ENCODE measurements at regions not wholly inside any gene's neighbourhood (a gene's known extent, or its start where the extent isn't known, plus 50 kb on each side); places are given as distances from the start of the nearest gene placed in this dataset.
"Not testable (repeated sequence)": the region's sequence is repeated elsewhere in the genome, so short reads cannot be mapped to it uniquely, and the experiment has no call there.

- DNase-seq = no peak
Measured at GRCh38 chr4:75287738-75288517, 226.3 kb downstream of the RCHY1 start.

GRCh38 chr4:75285837-75286236 lies 228.4 kb downstream of the RCHY1 start:
- no peak for DNase-seq

DNA sequence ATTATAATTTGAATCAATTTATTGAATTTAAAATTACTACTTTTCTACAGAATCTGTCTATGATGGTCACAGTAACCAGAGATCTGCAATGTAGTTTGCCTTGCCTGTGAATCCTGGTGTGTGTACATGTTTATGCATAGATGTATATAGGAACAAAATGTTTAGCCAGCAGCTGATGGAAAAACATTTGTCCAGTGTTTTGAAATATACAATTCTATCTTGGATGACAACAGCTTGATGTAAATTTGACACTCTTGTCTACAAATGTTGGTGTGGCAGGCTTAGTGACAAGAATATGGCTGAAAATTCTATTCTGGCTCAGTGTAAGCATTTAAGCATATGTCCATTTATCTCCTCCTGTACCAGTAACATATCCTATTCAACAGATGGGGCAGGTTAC lies 229.4 kb downstream of the RCHY1 start:
- DNase-seq = no peak

GRCh38 chr4:75280461-75280860 lies 233.7 kb downstream of the RCHY1 start:
- DNase-seq = not testable (repeated sequence)

GRCh38 chr4:75259306-75259705 lies 254.9 kb downstream of the RCHY1 start:
- no peak for DNase-seq

DNA sequence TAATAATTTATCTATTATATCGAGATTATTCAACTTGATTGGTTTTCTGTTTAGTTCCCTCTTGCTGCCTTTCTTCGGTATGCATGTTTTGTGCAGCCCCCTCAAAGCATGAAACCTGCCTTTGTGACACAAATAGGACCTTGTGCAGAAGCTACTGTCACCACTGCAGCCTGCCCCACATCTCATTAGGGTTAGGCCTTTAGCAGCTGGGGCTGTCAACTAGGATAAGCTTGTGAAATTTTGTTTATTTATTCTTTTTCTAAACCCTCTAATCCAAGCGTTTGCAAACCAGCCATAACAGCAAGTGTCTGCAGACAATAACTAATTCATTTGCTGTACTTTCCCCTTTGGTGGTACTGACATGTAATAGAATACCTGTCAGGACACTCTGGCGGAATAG lies 258.9 kb downstream of the RCHY1 start:
- DNase-seq = no peak

DNA sequence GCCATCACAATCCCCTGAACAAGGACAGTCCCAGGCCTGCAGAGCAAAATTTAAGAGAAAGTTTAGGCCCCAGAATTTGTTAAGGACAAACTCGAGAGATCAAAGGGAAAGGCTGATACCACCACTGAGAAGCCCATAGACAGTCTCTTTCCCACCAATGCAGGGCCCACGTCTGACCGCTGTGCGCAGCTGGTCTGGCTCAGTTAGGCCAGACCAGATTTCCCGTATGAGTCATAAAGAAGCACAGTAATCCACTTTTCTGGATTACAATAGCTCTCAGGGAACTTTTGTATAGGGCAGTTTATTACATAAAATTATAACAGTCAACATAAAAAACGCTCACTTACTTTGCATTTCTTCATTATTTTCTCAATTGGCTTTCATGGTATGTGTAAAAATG lies 259.5 kb downstream of the RCHY1 start:
- DNase-seq = no peak

- not testable (repeated sequence) for DNase-seq
Measured at GRCh38 chr4:75253094-75253493, 261.1 kb downstream of the RCHY1 start.

- DNase-seq = no peak
Measured at GRCh38 chr4:75251547-75251946, 262.7 kb downstream of the RCHY1 start.

- DNase-seq = no peak
Measured at GRCh38 chr4:75249739-75250138, 264.5 kb downstream of the RCHY1 start.

DNA sequence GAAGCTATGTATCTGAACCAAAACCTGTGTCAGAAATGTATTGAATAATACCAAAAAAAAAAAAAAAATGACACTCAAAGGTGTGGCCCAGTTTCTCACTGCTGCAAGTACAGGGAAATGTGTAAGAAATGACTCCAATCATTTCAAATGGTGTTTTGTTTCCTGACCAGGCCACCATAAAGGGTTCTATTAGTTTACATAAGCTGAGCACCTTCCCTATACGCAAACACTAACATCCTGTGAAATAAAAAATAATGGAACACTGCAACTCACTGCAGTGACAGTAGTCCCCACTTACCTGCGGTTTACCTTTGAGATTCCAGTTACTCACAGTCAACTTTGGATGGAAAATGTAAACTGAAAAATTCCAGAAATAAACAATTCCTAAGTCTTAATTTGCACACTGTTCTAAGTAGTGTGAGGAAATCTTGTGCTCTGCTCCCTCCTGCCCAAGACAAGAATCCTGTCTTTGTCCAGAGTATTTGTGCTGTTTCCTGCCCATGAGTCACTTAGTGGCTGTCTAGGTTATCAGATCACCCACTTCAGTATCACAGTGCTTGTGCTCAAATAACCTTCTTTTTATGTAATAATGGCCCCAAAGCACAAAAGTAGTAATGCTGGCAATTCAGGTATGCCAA lies 265.3 kb downstream of the RCHY1 start:
- DNase-seq = no peak

DNA sequence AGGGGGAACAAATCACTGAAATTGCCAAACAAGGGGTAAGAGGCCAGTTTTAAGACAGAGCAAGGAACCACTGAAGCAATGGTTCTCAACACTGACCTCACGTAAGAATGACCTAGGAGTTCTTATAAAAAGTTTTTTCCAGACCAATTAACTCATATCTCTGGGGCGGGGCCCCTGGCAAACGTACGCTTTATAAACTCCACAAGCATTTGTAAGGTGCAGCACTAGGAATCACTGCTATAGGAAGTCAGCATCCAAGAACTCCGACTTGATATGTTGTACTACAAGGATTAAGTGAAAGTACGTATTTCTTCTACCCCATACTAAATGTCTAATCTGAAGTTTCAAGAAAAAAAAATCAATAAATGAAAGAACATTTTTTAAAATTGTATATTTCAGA lies 269.9 kb downstream of the RCHY1 start:
- no peak for DNase-seq

- DNase-seq = no peak
Measured at GRCh38 chr4:75243570-75243969, 270.6 kb downstream of the RCHY1 start.

- DNase-seq = no peak
Measured at GRCh38 chr4:75235359-75235951, 278.7 kb downstream of the RCHY1 start.

DNA sequence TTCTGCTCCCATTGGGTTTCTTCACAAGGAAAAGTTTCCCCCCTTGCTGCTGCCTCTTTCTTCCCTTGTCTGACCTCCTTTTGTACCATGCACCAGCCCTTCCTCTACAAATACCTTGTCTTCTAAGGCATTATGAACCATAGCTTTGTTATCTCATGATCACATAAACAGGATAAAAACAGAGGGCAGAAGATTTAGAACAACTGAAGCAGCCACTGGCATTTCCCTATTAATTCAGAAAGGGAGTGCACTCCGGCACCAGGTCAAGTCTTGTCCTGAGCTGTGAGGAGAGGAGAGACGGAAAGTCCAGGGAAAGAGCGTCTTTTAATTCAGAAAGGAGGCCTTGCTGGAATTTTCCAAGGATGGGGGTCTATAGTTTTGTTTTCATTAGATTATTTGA lies 281.7 kb downstream of the RCHY1 start:
- no peak for DNase-seq

GRCh38 chr4:75229806-75230570 lies 284.2 kb downstream of the RCHY1 start:
- DNase-seq = no peak

GRCh38 chr4:75213480-75213879 lies 280.6 kb downstream of the PARM1 start:
- DNase-seq = no peak

GRCh38 chr4:75211422-75211821 lies 278.5 kb downstream of the PARM1 start:
- no peak for DNase-seq

DNA sequence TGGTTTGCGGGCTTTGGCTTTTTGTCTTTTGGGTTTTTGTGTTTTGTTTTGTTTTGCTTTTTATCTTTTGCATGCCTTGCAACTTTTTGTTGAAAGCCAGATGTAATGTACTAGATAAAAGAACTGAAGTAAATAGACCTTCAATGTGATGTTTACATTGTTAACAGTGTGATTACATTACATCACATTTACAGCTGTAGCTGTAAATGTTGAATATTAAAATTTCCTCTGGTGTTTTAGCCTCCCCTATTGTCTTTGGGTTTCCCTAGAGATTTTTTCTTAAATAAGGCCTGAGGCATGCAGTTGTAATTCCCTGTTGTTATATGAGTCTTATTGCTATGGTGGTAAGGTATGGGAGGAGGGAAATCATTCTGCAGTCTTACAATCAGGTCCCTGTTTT lies 275.0 kb downstream of the PARM1 start:
- no peak for DNase-seq

DNA sequence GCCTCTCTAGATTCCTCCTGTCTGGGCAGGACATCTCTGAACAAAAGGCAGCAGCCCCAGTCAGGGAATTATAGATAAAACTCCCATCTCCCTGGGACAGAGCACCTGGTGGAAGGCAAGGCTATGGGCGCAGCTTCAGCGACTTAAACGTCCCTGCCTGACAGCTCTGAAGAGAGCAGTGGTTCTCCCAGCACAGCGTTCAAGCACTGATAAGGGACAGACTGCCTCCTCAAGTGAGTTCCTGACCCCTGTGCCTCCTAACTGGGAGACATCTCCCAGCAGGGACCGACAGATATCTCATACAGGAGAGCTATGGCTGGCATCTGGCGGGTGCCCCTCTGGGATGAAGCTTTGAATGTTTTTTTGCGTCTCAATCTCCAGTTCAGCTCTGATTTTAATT lies 262.2 kb downstream of the PARM1 start:
- no peak for DNase-seq

DNA sequence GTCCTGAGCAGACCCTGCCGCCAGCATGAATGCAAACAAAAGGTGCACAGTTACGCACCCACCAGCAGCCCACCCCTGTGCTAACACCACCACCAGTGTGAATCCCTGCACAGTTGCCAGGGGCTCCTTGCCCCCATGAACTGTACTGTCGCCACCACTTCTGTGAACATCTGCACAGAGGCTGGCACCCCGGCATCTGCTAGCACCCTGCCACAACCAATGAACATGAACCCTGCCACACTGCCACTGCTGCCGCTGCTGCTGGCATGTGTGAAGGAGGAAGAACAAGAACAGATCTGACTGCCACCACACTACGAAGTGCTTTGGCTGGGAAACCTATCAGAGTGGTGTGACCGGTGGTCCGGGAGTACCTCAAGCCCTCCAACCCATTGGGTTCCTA lies 261.3 kb downstream of the PARM1 start:
- no peak for DNase-seq

DNA sequence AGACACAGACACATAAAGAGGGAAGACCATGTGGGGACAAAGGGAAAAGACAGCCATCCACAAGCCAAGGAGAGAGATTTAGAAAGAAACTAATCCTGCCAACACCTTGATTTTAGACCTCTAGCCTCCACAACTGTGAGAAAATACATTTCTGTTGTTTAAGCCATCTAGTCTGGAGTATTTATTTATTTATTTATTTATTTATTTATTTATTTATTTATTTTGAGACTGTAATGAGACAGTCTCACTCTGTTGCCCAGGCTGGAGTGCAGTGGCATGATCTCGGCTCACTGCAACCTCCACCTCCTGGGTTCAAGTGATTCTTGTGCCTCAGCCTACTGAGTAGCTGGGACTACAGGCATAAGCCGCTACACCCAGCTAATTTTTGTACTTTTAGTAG lies 259.3 kb downstream of the PARM1 start:
- not testable (repeated sequence) for DNase-seq

DNA sequence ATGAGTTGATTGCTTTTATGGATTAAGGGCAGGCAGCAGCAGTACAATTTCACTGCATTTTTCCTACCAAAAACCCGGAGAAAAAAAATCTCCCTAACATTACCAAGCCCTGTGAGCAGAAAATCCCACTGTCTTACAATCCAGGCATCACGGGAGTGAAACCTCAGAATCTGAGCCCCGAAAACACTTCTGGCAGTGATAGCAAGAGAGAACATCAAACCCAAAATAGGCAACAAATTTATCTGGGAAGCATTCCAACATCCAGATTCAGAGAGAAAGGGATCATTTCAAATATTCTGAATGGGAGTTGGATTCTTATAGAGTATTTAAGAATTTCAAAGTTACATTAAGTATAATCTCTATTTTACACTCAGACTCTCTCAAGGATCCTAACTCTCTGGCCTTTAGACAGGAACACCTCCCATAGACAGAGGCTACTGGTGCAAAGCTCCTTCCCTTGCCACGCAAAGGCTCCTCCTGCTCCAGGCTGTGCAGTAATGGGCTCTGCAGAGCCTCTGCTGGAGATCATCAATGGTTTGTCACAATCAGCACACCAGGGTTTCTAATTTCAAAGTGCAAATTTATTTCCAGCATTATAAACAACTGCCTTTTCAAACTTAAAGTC lies 256.9 kb downstream of the PARM1 start:
- DNase-seq = no peak
